HCT116 (cell line): ENCODE measurements at regions not wholly inside any gene's neighbourhood (a gene's known extent, or its start where the extent isn't known, plus 50 kb on each side); places are given as distances from the start of the nearest gene placed in this dataset.

ENCODE experiments used
- ATAC-seq: fragments of 200-7000 bp; cut with Tn5 transposase; 2 replicates; pipeline ENCODE4 v1.9.1; 2020; ENCODE audit warnings: mild to moderate bottlenecking, moderate library complexity
- BruUV-seq: library from RNA; stranded (reverse); fragments of 400-500 nt; replicated peaks from 2 replicates; lab custom pipeline; 2021; lab: Mats Ljungman, UMichigan
- CTCF ChIA-PET: fragments of 300-600 bp; sonication (Branson Sonifier 250); formaldehyde crosslinking; loops from one replicate; lab custom pipeline; 2021; ENCODE audit warnings: antibody characterized with exemption; lab: Charles Lee
- POLR2A ChIA-PET: fragments of 300-600, 350-600 bp; sonication (Branson Sonifier 250); formaldehyde crosslinking; loops from one replicate; lab custom pipeline; 2021; ENCODE audit warnings: antibody characterized with exemption; lab: Charles Lee
- RAD21 ChIA-PET, 2 experiments: fragments of 300-600 bp; sonication (Branson Sonifier 250); formaldehyde crosslinking; loops; one replicate each; lab custom pipeline; 2023; ENCODE audit warnings: low total read pairs in 2 of 2; ENCODE audit not compliant: uncharacterized antibody in 2 of 2, unreplicated experiment in 2 of 2, low non-redundant PET in 1 of 2; lab: Charles Lee
- DNase-seq: peaks from one replicate; pipeline ENCODE4 v3.0.0-alpha.2; 2010; ENCODE audit warnings: low read depth, low spot score
- H2AFZ ChIP-seq: fragments of 200-600 bp; shearing (Covaris generic), sonication (generic); 2 replicates; pipeline ENCODE4 v1.6.1; 2017; ENCODE audit warnings: low read depth, mixed run types, mixed read lengths, antibody characterized with exemption, low read length; ENCODE audit not compliant: poor library complexity, severe bottlenecking
- H3K27ac ChIP-seq: 2 replicates; pipeline ENCODE4 v1.5.1; 2012; ENCODE audit warnings: low read depth, low read length
- H3K27me3 ChIP-seq: fragments of 200-600 bp; sonication (generic); 2 replicates; pipeline ENCODE4 v1.6.1; 2016; ENCODE audit warnings: mixed run types, low read length, mixed read lengths; ENCODE audit not compliant: insufficient read depth
- H3K36me3 ChIP-seq, 2 experiments: fragments of 200-500 bp in 1 of 2; fragments of 200-600 bp in 1 of 2; sonication (Bioruptor generic) in 1 of 2; sonication (generic) in 1 of 2; 2 replicates each; pipeline versions ENCODE4 v1.5.1 to v1.6.1; 2014 to 2016; ENCODE audit warnings: low read length in 2 of 2, inconsistent platforms in 1 of 2, mixed read lengths in 1 of 2, mixed run types in 1 of 2; ENCODE audit not compliant: insufficient read depth in 2 of 2, control insufficient read depth in 1 of 2
- H3K4me1 ChIP-seq, 2 experiments: fragments of 200-600 bp in 1 of 2; sonication (generic) in 1 of 2; 2 replicates each; pipeline versions ENCODE4 v1.5.1 to v1.6.1; 2012 to 2017; ENCODE audit warnings: low read length in 2 of 2, inconsistent platforms in 1 of 2, mild to moderate bottlenecking in 1 of 2, mixed read lengths in 1 of 2, mixed run types in 1 of 2, moderate library complexity in 1 of 2; ENCODE audit not compliant: insufficient read depth in 2 of 2, control insufficient read depth in 1 of 2
- H3K4me2 ChIP-seq: fragments of 200-600 bp; sonication (generic); 2 replicates; pipeline ENCODE4 v1.6.1; 2017; ENCODE audit warnings: mixed run types, low read length, mixed read lengths
- H3K4me3 ChIP-seq, 2 experiments: fragments of 200-600 bp in 1 of 2; sonication (generic) in 1 of 2; replicated peaks in 1 of 2; 2 replicates each; pipeline ENCODE4 v1.5.1; 2011 to 2016; ENCODE audit warnings: low read length in 2 of 2, control low read depth in 1 of 2, low read depth in 1 of 2, mild to moderate bottlenecking in 1 of 2, mixed read lengths in 1 of 2, mixed run types in 1 of 2
- H3K79me2 ChIP-seq: fragments of 200-600 bp; sonication (generic); 2 replicates; pipeline ENCODE4 v1.6.1; 2017; ENCODE audit warnings: mild to moderate bottlenecking, mixed run types, low read length, moderate library complexity, mixed read lengths; ENCODE audit not compliant: insufficient read depth
- H3K9ac ChIP-seq: fragments of 200-600 bp; sonication (generic); 2 replicates; pipeline ENCODE4 v1.6.1; 2016; ENCODE audit warnings: low read length, mixed read lengths
- H3K9me2 ChIP-seq: fragments of 200-600 bp; sonication (generic), shearing (Covaris generic); 2 replicates; pipeline ENCODE4 v1.6.1; 2017; ENCODE audit warnings: mixed run types, mild to moderate bottlenecking, moderate library complexity; ENCODE audit not compliant: insufficient read depth
- H3K9me3 ChIP-seq, 2 experiments: fragments of 200-500 bp in 1 of 2; fragments of 200-600 bp in 1 of 2; sonication (Bioruptor generic) in 1 of 2; sonication (generic) in 1 of 2; 2 replicates each; pipeline ENCODE4 v1.6.1; 2014 to 2017; ENCODE audit warnings: low read length in 2 of 2, mixed read lengths in 2 of 2, inconsistent platforms in 1 of 2, low read depth in 1 of 2, mild to moderate bottlenecking in 1 of 2, mixed run types in 1 of 2, moderate library complexity in 1 of 2; ENCODE audit not compliant: control insufficient read depth in 1 of 2, insufficient read depth in 1 of 2
- H4K20me1 ChIP-seq: fragments of 200-600 bp; sonication (generic), shearing (Covaris generic); 2 replicates; pipeline ENCODE4 v1.6.1; 2017; ENCODE audit warnings: mixed run types, mild to moderate bottlenecking, moderate library complexity; ENCODE audit not compliant: insufficient read depth
- ELF1 ChIP-seq: IDR thresholded peaks from 2 replicates; pipeline ENCODE4 v1.6.1; 2012; ENCODE audit warnings: low read depth, borderline replicate concordance
- FOSL1 ChIP-seq: IDR thresholded peaks from 2 replicates; pipeline ENCODE4 v1.6.1; 2012; ENCODE audit warnings: low read depth
- JUND ChIP-seq: IDR thresholded peaks from 2 replicates; pipeline ENCODE4 v1.6.1; 2012
- POLR2AphosphoS5 ChIP-seq: IDR thresholded peaks from 2 replicates; pipeline ENCODE4 v1.6.1; 2011; ENCODE audit warnings: mild to moderate bottlenecking, low read depth, low read length, moderate library complexity
- SIN3A ChIP-seq: IDR thresholded peaks from 2 replicates; pipeline ENCODE4 v1.6.1; 2012; ENCODE audit warnings: low read depth
- TCF7L2 ChIP-seq: IDR thresholded peaks from 2 replicates; pipeline ENCODE4 v1.7.0; 2011; ENCODE audit warnings: borderline replicate concordance, inconsistent platforms; ENCODE audit not compliant: insufficient read depth, insufficient read length; ENCODE audit errors: extremely low read depth
- YY1 ChIP-seq: IDR thresholded peaks from 2 replicates; pipeline ENCODE4 v1.6.1; 2011; ENCODE audit warnings: low read length, low read depth, moderate library complexity, mild to moderate bottlenecking; ENCODE audit not compliant: insufficient replicate concordance; ENCODE audit errors: extremely low read depth
- ZFX ChIP-seq: fragments of 450-650 bp; IDR thresholded peaks from 2 replicates; pipeline ENCODE4 v1.6.1; 2017
- intact Hi-C: fragments of 100-400 bp; cut with micrococcal nuclease; formaldehyde crosslinking; loops from 2 replicates; pipeline ENCODE4 v1.10.0; 2022
- TF ChIP-seq, protein P1 (sequence below): IDR thresholded peaks from 2 replicates; pipeline ENCODE4 v1.6.1; 2012; ENCODE audit warnings: low read depth

DNA sequence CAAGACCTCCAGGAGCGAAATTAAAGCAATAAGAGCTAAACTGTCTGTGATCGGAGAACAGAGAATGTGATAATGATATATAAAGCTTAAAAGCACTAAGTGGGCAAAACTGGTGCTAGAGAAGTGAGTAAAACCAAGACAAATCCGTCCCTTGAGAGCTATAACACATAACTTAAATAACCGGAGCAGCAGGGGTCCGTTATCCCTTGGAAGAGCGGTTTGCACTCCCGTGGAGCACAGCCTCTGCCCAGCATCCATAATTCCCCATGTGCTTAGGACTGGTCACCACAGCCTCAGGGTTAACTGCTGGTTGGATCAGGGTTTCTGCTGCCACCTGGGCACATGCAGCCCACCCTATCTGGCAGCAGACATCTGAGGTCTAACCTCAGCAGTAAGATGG, 489.0 kb downstream of the NPIPA7 start (continued):
- TF ChIP-seq, protein P1, sequence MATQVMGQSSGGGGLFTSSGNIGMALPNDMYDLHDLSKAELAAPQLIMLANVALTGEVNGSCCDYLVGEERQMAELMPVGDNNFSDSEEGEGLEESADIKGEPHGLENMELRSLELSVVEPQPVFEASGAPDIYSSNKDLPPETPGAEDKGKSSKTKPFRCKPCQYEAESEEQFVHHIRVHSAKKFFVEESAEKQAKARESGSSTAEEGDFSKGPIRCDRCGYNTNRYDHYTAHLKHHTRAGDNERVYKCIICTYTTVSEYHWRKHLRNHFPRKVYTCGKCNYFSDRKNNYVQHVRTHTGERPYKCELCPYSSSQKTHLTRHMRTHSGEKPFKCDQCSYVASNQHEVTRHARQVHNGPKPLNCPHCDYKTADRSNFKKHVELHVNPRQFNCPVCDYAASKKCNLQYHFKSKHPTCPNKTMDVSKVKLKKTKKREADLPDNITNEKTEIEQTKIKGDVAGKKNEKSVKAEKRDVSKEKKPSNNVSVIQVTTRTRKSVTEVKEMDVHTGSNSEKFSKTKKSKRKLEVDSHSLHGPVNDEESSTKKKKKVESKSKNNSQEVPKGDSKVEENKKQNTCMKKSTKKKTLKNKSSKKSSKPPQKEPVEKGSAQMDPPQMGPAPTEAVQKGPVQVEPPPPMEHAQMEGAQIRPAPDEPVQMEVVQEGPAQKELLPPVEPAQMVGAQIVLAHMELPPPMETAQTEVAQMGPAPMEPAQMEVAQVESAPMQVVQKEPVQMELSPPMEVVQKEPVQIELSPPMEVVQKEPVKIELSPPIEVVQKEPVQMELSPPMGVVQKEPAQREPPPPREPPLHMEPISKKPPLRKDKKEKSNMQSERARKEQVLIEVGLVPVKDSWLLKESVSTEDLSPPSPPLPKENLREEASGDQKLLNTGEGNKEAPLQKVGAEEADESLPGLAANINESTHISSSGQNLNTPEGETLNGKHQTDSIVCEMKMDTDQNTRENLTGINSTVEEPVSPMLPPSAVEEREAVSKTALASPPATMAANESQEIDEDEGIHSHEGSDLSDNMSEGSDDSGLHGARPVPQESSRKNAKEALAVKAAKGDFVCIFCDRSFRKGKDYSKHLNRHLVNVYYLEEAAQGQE, result no peak
- TF ChIP-seq, all 23 proteins: peak for 0

DNA sequence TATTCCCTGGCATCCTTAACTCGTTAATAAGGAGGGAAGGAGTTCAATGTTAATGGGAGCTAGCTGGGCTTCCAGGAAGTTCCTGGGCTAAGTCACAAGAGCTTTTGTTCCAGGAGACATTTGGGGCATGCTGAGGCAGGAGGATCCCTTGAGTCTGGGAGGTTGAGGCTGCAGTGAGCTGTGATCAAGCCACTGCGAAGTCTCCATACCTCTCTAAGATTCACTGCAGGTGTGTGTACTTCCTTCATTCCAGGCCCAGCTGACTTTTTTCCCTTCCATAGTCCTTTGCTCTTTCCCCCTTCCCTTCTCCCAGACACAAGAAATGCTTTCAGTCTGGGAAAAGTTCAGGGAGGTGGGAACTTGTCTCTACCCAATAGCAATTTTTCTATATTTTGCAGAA, 489.8 kb downstream of the NPIPA7 start:
- no TSS peak for BruUV-seq
- Histone ChIP-seq H3K9me2 (no peaks in the 10 kb centered on the region), H4K20me1 (no peaks in the 10 kb centered on the region), H3K4me2 (no peak overlapping the region), H3K9me3 (no peaks in the 10 kb centered on the region), H3K4me1 (no peaks in the 10 kb centered on the region), H3K79me2 (no peaks in the 10 kb centered on the region), H3K4me3 (no peak overlapping the region), H3K27ac (no peak overlapping the region), H3K27me3 (peaks cover 39% of the 10 kb centered on the region), H3K9ac (no peak overlapping the region), H3K36me3 (no peaks in the 10 kb centered on the region), H2AFZ (no peak overlapping the region)
- ATAC-seq (no peak), DNase-seq (no peak)
- ChIA-PET CTCF (no interaction called here), POLR2A (no interaction called here), RAD21 (no interaction called here)
- TF ChIP-seq TCF7L2, result no peak
- intact Hi-C loops, result loop anchor here (10.0 kb wide), 1 partner anchor 596 kb away; no protein-coding TSS in a partner anchor

DNA sequence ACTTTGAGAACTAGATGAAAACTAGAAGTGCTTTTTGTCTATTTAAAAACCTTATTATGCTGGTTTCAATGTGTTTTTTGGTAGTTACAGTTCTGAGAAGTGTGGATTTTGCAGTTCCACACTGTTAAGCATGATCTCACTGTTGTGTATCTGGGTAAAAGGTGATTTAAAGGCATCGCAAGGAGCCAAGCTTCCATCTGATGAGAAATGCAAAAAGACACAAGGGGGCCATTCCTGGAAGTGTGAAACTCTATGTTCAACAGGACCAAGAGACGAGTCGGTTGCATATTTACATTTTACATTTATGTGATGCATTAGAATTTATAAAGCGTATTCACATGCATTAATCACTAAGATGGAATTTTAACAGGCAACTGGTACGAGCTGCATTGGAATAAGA, 490.8 kb downstream of the NPIPA7 start:
- intact Hi-C loops, result loop anchor here (10.0 kb wide), 1 partner anchor 595 kb away; no protein-coding TSS in a partner anchor
- Histone ChIP-seq H3K9me3 (no peaks in the 10 kb centered on the region), H3K4me2 (no peak overlapping the region), H3K27me3 (peaks cover 34% of the 10 kb centered on the region), H3K4me3 (no peak overlapping the region), H3K4me1 (no peaks in the 10 kb centered on the region), H3K79me2 (no peaks in the 10 kb centered on the region), H3K9me2 (no peaks in the 10 kb centered on the region), H3K36me3 (no peaks in the 10 kb centered on the region), H4K20me1 (no peaks in the 10 kb centered on the region), H2AFZ (no peak overlapping the region), H3K27ac (no peak overlapping the region), H3K9ac (no peak overlapping the region)
- DNase-seq (no peak), ATAC-seq (no peak)
- ChIA-PET RAD21 (no interaction called here), CTCF (no interaction called here), POLR2A (no interaction called here)
- no TSS peak for BruUV-seq
- TF ChIP-seq SIN3A (no peak), YY1 (no peak), ELF1 (no peak), ZFX (no peak), POLR2AphosphoS5 (no peak), FOSL1 (no peak), JUND (no peak)
